GM23248 (cell line): ENCODE measurements at regions not wholly inside any gene's neighbourhood (a gene's known extent, or its start where the extent isn't known, plus 50 kb on each side); places are given as distances from the start of the nearest gene placed in this dataset.

Experiments
- EZH2 ChIP-seq: fragments of 200-600 bp; sonication (generic); IDR thresholded peaks from 2 replicates; pipeline ENCODE4 v1.6.1; 2018; ENCODE audit warnings: antibody characterized with exemption, mild to moderate bottlenecking; ENCODE audit not compliant: insufficient read depth, poor library complexity, severe bottlenecking
- EZH2phosphoT487 ChIP-seq: fragments of 200-600 bp; sonication (generic); IDR thresholded peaks from 2 replicates; pipeline ENCODE4 v1.6.1; 2018; ENCODE audit warnings: antibody characterized with exemption, moderate library complexity, mild to moderate bottlenecking, low read depth; ENCODE audit not compliant: insufficient read depth

GRCh38 chr6:144471986-144472385, 186.9 kb downstream of the UTRN start:
- TF ChIP-seq EZH2 (no peak), EZH2phosphoT487 (no peak)
